ENCODE measurements at regions not wholly inside any gene's neighbourhood (a gene's known extent, or its start where the extent isn't known, plus 50 kb on each side); places are given as distances from the start of the nearest gene placed in this dataset.

DNA sequence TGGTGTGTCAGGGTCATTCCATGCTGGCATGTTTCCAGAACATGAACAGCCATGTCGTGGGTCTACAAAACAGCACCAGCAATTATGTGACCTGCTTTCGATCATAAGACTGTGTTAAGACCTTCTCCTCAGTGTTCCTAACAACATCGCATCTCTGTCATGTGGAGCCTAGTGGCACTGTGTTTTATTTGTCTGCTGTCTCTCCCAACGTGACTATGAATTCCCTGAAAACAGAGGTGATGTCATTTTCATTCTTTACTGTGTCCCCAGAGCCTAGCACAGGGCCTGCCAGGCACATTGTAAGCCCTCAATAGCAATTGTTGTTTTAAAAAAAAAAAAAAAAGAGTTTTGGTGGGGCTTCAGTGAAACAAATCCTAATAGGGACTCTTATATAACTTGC lies 94.2 kb upstream of the IL12A start:
- Histone ChIP-seq H3K27me3 (replicated peaks in 1 of 7) (no peaks in the 10 kb centered on the region), H3K36me3 (peaks cover 0 to 7% (median 0%) of the 10 kb centered on the region in 6 donors), H3K27ac (no peak overlapping the region), H3K4me1 (peaks cover 0 to 10% (median 4%) of the 10 kb centered on the region in 6 donors), H3K4me3 (no peak overlapping the region), H3K9me3 (no peaks in the 10 kb centered on the region)
- intact Hi-C loops (cut with DNase I; ENCODE audit: low total_unique reads): no loop called here
- TF ChIP-seq CTCF (IDR thresholded peaks at IDR 0.05 in 8 of 11, conservative IDR thresholded peaks at IDR 0.05 in 3 of 11): no peak
- no peak for TF ChIP-seq POLR2A (IDR thresholded peaks at IDR 0.05)
- no peak for TF ChIP-seq POLR2AphosphoS5 (IDR thresholded peaks at IDR 0.05)
- 76 to 89% (median 88%) methylated on average over 4 of the region's 4 CpGs for WGBS, 5 donors
- no peak for DNase-seq

DNA sequence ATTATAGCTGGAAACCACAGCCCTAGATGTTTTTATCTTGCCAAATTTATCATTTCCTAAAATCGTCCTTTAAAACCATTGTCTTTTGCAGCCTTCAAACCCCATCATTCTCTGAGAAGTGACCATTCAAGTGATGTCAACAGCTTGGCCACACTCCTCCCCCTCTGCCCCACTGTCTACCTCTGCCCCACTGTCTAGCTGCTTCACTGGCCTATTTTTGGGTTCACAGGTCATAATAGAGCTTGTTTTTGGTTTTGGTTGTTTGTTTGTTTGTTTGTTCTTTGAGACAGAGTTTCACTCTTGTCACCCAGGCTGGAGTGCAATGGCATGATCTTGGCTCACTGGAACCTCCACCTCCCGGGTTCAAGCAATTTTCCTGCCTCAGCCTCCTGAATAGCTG lies 93.2 kb upstream of the IL12A start:
- peaks cover 0 to 10% (median 4%) of the 10 kb centered on the region in 6 donors for H3K4me1 ChIP-seq
- TF ChIP-seq POLR2A (IDR thresholded peaks at IDR 0.05) (no peak), CTCF (IDR thresholded peaks at IDR 0.05 in 8 of 11, conservative IDR thresholded peaks at IDR 0.05 in 3 of 11) (no peak), POLR2AphosphoS5 (IDR thresholded peaks at IDR 0.05) (no peak)
- intact Hi-C loops (cut with DNase I; ENCODE audit: low total_unique reads): no loop called here
- H3K4me3 ChIP-seq: no peak overlapping the region
- WGBS, 5 donors: 70 to 87% (median 77%) methylated on average over 2 of the region's 2 CpGs
- no peaks in the 10 kb centered on the region for H3K27me3 ChIP-seq (replicated peaks in 1 of 7)
- H3K36me3 ChIP-seq: peaks cover 0 to 7% (median 0%) of the 10 kb centered on the region in 6 donors
- H3K9me3 ChIP-seq: no peaks in the 10 kb centered on the region
- DNase-seq: no peak
- no peak overlapping the region for H3K27ac ChIP-seq

DNA sequence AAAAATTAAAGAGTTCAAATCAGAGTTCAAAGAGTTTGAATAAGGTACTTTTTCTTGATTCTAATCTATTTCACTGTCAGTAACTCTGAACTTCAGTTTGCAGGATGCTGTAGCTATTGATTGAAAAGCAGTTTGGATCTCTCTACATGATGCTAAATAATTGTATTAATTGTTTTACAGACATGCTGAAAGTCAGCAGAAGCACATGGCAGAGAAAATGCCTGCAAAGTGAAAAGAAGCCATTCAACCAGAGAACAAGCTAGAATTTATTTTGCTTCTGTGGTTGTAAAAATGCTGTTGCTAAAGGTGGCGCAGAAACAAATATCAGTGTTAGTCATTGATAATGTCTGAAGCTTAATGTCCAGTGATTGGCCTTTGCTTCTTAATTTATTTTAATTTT lies 92.1 kb upstream of the IL12A start:
- H3K27ac ChIP-seq: no peak overlapping the region
- intact Hi-C loops (cut with DNase I; ENCODE audit: low total_unique reads): no loop called here
- WGBS, 5 donors: 94 to 98% (median 97%) methylated on average over 1 of the region's 1 CpG
- H3K4me1 ChIP-seq: peaks cover 0 to 5% (median 0%) of the 10 kb centered on the region in 6 donors
- H3K36me3 ChIP-seq: peaks cover 0 to 7% (median 0%) of the 10 kb centered on the region in 6 donors
- no peak for DNase-seq
- no peak for TF ChIP-seq POLR2A (IDR thresholded peaks at IDR 0.05)
- no peak for TF ChIP-seq CTCF (IDR thresholded peaks at IDR 0.05 in 8 of 11, conservative IDR thresholded peaks at IDR 0.05 in 3 of 11)
- TF ChIP-seq POLR2AphosphoS5 (IDR thresholded peaks at IDR 0.05): no peak
- no peak overlapping the region for H3K4me3 ChIP-seq
- no peaks in the 10 kb centered on the region for H3K27me3 ChIP-seq (replicated peaks in 1 of 7)
- H3K9me3 ChIP-seq: no peaks in the 10 kb centered on the region

GRCh38 chr3:159897331-159898075 lies 91.1 kb upstream of the IL12A start:
- no peak overlapping the region for H3K4me3 ChIP-seq
- no peaks in the 10 kb centered on the region for H3K27me3 ChIP-seq (replicated peaks in 1 of 7)
- TF ChIP-seq POLR2AphosphoS5 (IDR thresholded peaks at IDR 0.05) (no peak), POLR2A (IDR thresholded peaks at IDR 0.05) (no peak), CTCF (IDR thresholded peaks at IDR 0.05 in 8 of 11, conservative IDR thresholded peaks at IDR 0.05 in 3 of 11) (no peak)
- peaks cover 0 to 7% (median 0%) of the 10 kb centered on the region in 6 donors for H3K36me3 ChIP-seq
- H3K9me3 ChIP-seq: no peaks in the 10 kb centered on the region
- no peak overlapping the region for H3K27ac ChIP-seq
- intact Hi-C loops (cut with DNase I; ENCODE audit: low total_unique reads): no loop called here
- peaks cover 0 to 7% (median 2%) of the 10 kb centered on the region in 6 donors for H3K4me1 ChIP-seq
- WGBS, 5 donors: 71 to 81% (median 72%) methylated on average over 5 of the region's 5 CpGs
- no peak for DNase-seq

Measured in spleen (tissue), 11 donors.